ENCODE measurements at regions not wholly inside any gene's neighbourhood (a gene's known extent, or its start where the extent isn't known, plus 50 kb on each side); places are given as distances from the start of the nearest gene placed in this dataset.

- 75% methylated on average over 1 of the region's 3 CpGs for WGBS
- Histone ChIP-seq H3K18ac (ENCODE audit: low read depth in 1 of 2, low read length in 2 of 2) (no peak overlapping the region), H3K36me3 (ENCODE audit: control insufficient read depth in 1 of 2, insufficient read depth in 2 of 2, low read depth in 1 of 2, low read length in 2 of 2) (no peaks in the 10 kb centered on the region)
Observed at GRCh38 chr4:115945026-115945425, 831.6 kb upstream of the NDST4 start.

GRCh38 chr4:115944146-115944905, 830.9 kb upstream of the NDST4 start:
- no peaks in the 10 kb centered on the region for H3K36me3 ChIP-seq (ENCODE audit: control insufficient read depth in 1 of 2, insufficient read depth in 2 of 2, low read depth in 1 of 2, low read length in 2 of 2)
- no peak overlapping the region for H2AFZ ChIP-seq (ENCODE audit: low read depth, low read length)
- no peak overlapping the region for H3K4me3 ChIP-seq (ENCODE audit: insufficient read depth in 1 of 2, low read depth in 1 of 2, low read length in 2 of 2)
- no peak overlapping the region for H4K91ac ChIP-seq (ENCODE audit: low read length)
- no peak overlapping the region for H4K8ac ChIP-seq (ENCODE audit: low read length)
- H3K18ac ChIP-seq (ENCODE audit: low read depth in 1 of 2, low read length in 2 of 2) = no peak overlapping the region
- H2AK5ac ChIP-seq (ENCODE audit: low read length, severe bottlenecking) = no peak overlapping the region
- no peaks in the 10 kb centered on the region for H3K27me3 ChIP-seq (ENCODE audit: control insufficient read depth in 1 of 2, insufficient read depth in 1 of 2, low read length in 2 of 2)
- no peak overlapping the region for H2BK120ac ChIP-seq (ENCODE audit: low read depth, low read length)
- no peak overlapping the region for H3K4ac ChIP-seq (ENCODE audit: low read depth in 1 of 2, low read length in 2 of 2)
- no peak overlapping the region for H3K23ac ChIP-seq (ENCODE audit: low read length in 2 of 2)
- H3K9ac ChIP-seq (ENCODE audit: low read length) = no peak overlapping the region
- no peak overlapping the region for H2BK12ac ChIP-seq (ENCODE audit: low read length in 2 of 2)
- no peak overlapping the region for H3K14ac ChIP-seq (ENCODE audit: low read length in 2 of 2)
- no peak overlapping the region for H2BK15ac ChIP-seq (ENCODE audit: low read depth, poor library complexity, severe bottlenecking)
- H3K4me2 ChIP-seq (ENCODE audit: low read length, poor library complexity, severe bottlenecking) = no peak overlapping the region
- H3K4me1 ChIP-seq (ENCODE audit: control insufficient read depth, insufficient read depth, low read depth, low read length) = no peaks in the 10 kb centered on the region
- no peak for DNase-seq
- H3K27ac ChIP-seq (ENCODE audit: low read length, poor library complexity, severe bottlenecking) = no peak overlapping the region
- no peak overlapping the region for H2BK5ac ChIP-seq (ENCODE audit: low read depth, low read length, poor library complexity, severe bottlenecking)
- peaks cover 10% of the 10 kb centered on the region for H3K9me3 ChIP-seq (ENCODE audit: control insufficient read depth, low read length)
- no peaks in the 10 kb centered on the region for H3K79me1 ChIP-seq (replicated peaks; ENCODE audit: low read length, poor library complexity, severe bottlenecking)
- 97% methylated on average over 4 of the region's 5 CpGs for WGBS

More at GRCh38 chr4:115945026-115945425, 831.6 kb upstream of the NDST4 start:
- Histone ChIP-seq H2BK120ac (ENCODE audit: low read depth, low read length) (no peak overlapping the region), H4K8ac (ENCODE audit: low read length) (no peak overlapping the region), H4K91ac (ENCODE audit: low read length) (no peak overlapping the region), H3K4me2 (ENCODE audit: low read length, poor library complexity, severe bottlenecking) (no peak overlapping the region), H3K9ac (ENCODE audit: low read length) (no peak overlapping the region), H3K23ac (ENCODE audit: low read length in 2 of 2) (no peak overlapping the region), H3K14ac (ENCODE audit: low read length in 2 of 2) (no peak overlapping the region), H2AFZ (ENCODE audit: low read depth, low read length) (no peak overlapping the region), H2BK5ac (ENCODE audit: low read depth, low read length, poor library complexity, severe bottlenecking) (no peak overlapping the region), H3K4me1 (ENCODE audit: control insufficient read depth, insufficient read depth, low read depth, low read length) (no peaks in the 10 kb centered on the region), H3K4ac (ENCODE audit: low read depth in 1 of 2, low read length in 2 of 2) (no peak overlapping the region), H3K9me3 (ENCODE audit: control insufficient read depth, low read length) (peaks cover 10% of the 10 kb centered on the region), H3K27ac (ENCODE audit: low read length, poor library complexity, severe bottlenecking) (no peak overlapping the region), H2AK5ac (ENCODE audit: low read length, severe bottlenecking) (no peak overlapping the region), H3K4me3 (ENCODE audit: insufficient read depth in 1 of 2, low read depth in 1 of 2, low read length in 2 of 2) (no peak overlapping the region), H2BK12ac (ENCODE audit: low read length in 2 of 2) (no peak overlapping the region), H2BK15ac (ENCODE audit: low read depth, poor library complexity, severe bottlenecking) (no peak overlapping the region), H3K27me3 (ENCODE audit: control insufficient read depth in 1 of 2, insufficient read depth in 1 of 2, low read length in 2 of 2) (no peaks in the 10 kb centered on the region), H3K79me1 (replicated peaks; ENCODE audit: low read length, poor library complexity, severe bottlenecking) (no peaks in the 10 kb centered on the region)
- no peak for DNase-seq

GRCh38 chr4:115938764-115939443, 825.5 kb upstream of the NDST4 start:
- Histone ChIP-seq H2BK5ac (ENCODE audit: low read depth, low read length, poor library complexity, severe bottlenecking) (no peak overlapping the region), H2AK5ac (ENCODE audit: low read length, severe bottlenecking) (no peak overlapping the region), H3K18ac (ENCODE audit: low read depth in 1 of 2, low read length in 2 of 2) (no peak overlapping the region), H3K27me3 (ENCODE audit: control insufficient read depth in 1 of 2, insufficient read depth in 1 of 2, low read length in 2 of 2) (no peaks in the 10 kb centered on the region), H3K27ac (ENCODE audit: low read length, poor library complexity, severe bottlenecking) (no peak overlapping the region), H3K4ac (ENCODE audit: low read depth in 1 of 2, low read length in 2 of 2) (no peak overlapping the region), H3K4me3 (ENCODE audit: insufficient read depth in 1 of 2, low read depth in 1 of 2, low read length in 2 of 2) (no peak overlapping the region), H3K14ac (ENCODE audit: low read length in 2 of 2) (no peak overlapping the region), H4K91ac (ENCODE audit: low read length) (no peak overlapping the region), H3K23ac (ENCODE audit: low read length in 2 of 2) (no peak overlapping the region), H2BK120ac (ENCODE audit: low read depth, low read length) (no peak overlapping the region), H2BK15ac (ENCODE audit: low read depth, poor library complexity, severe bottlenecking) (no peak overlapping the region), H3K36me3 (ENCODE audit: control insufficient read depth in 1 of 2, insufficient read depth in 2 of 2, low read depth in 1 of 2, low read length in 2 of 2) (no peaks in the 10 kb centered on the region), H2AFZ (ENCODE audit: low read depth, low read length) (no peak overlapping the region), H2BK12ac (ENCODE audit: low read length in 2 of 2) (no peak overlapping the region), H4K8ac (ENCODE audit: low read length) (no peak overlapping the region), H3K4me1 (ENCODE audit: control insufficient read depth, insufficient read depth, low read depth, low read length) (no peaks in the 10 kb centered on the region), H3K9ac (ENCODE audit: low read length) (no peak overlapping the region), H3K9me3 (ENCODE audit: control insufficient read depth, low read length) (peaks cover 2% of the 10 kb centered on the region), H3K4me2 (ENCODE audit: low read length, poor library complexity, severe bottlenecking) (no peak overlapping the region), H3K79me1 (replicated peaks; ENCODE audit: low read length, poor library complexity, severe bottlenecking) (no peaks in the 10 kb centered on the region)
- 77% methylated on average over 2 of the region's 4 CpGs for WGBS
- no peak for DNase-seq

GRCh38 chr4:115929373-115929772, 816.0 kb upstream of the NDST4 start:
- no peak overlapping the region for H3K14ac ChIP-seq (ENCODE audit: low read length in 2 of 2)
- no peak overlapping the region for H2BK12ac ChIP-seq (ENCODE audit: low read length in 2 of 2)
- no peak overlapping the region for H3K4me3 ChIP-seq (ENCODE audit: insufficient read depth in 1 of 2, low read depth in 1 of 2, low read length in 2 of 2)
- H2AFZ ChIP-seq (ENCODE audit: low read depth, low read length) = no peak overlapping the region
- H4K91ac ChIP-seq (ENCODE audit: low read length) = no peak overlapping the region
- H2BK15ac ChIP-seq (ENCODE audit: low read depth, poor library complexity, severe bottlenecking) = no peak overlapping the region
- no peak overlapping the region for H2AK5ac ChIP-seq (ENCODE audit: low read length, severe bottlenecking)
- H3K79me1 ChIP-seq (replicated peaks; ENCODE audit: low read length, poor library complexity, severe bottlenecking) = no peaks in the 10 kb centered on the region
- no peak for DNase-seq
- no peak overlapping the region for H3K23ac ChIP-seq (ENCODE audit: low read length in 2 of 2)
- no peak overlapping the region for H2BK5ac ChIP-seq (ENCODE audit: low read depth, low read length, poor library complexity, severe bottlenecking)
- no peak overlapping the region for H3K4ac ChIP-seq (ENCODE audit: low read depth in 1 of 2, low read length in 2 of 2)
- no peak overlapping the region for H4K8ac ChIP-seq (ENCODE audit: low read length)
- H3K27ac ChIP-seq (ENCODE audit: low read length, poor library complexity, severe bottlenecking) = no peak overlapping the region
- WGBS = no CpG with 5 or more reads among the region's 1 CpG
- H2BK120ac ChIP-seq (ENCODE audit: low read depth, low read length) = no peak overlapping the region
- H3K4me1 ChIP-seq (ENCODE audit: control insufficient read depth, insufficient read depth, low read depth, low read length) = no peaks in the 10 kb centered on the region
- H3K18ac ChIP-seq (ENCODE audit: low read depth in 1 of 2, low read length in 2 of 2) = no peak overlapping the region
- H3K9ac ChIP-seq (ENCODE audit: low read length) = no peak overlapping the region
- H3K27me3 ChIP-seq (ENCODE audit: control insufficient read depth in 1 of 2, insufficient read depth in 1 of 2, low read length in 2 of 2) = no peaks in the 10 kb centered on the region
- H3K9me3 ChIP-seq (ENCODE audit: control insufficient read depth, low read length) = peaks cover 4% of the 10 kb centered on the region
- H3K36me3 ChIP-seq (ENCODE audit: control insufficient read depth in 1 of 2, insufficient read depth in 2 of 2, low read depth in 1 of 2, low read length in 2 of 2) = no peaks in the 10 kb centered on the region
- H3K4me2 ChIP-seq (ENCODE audit: low read length, poor library complexity, severe bottlenecking) = no peak overlapping the region
